CD4-positive, alpha-beta T cell treated with Interleukin-17A for 1 hour (primary cell): ENCODE measurements at regions not wholly inside any gene's neighbourhood (a gene's known extent, or its start where the extent isn't known, plus 50 kb on each side); places are given as distances from the start of the nearest gene placed in this dataset.

Experiments used
- DNase-seq: peaks from one replicate; pipeline ENCODE4 v3.0.0-alpha.2; 2020

- DNase-seq: no peak
Measured at GRCh38 chr1:189463166-189463565, 1014.5 kb downstream of the BRINP3 start.

GRCh38 chr1:189496768-189497167 is 980.9 kb downstream of the BRINP3 start:
- no peak for DNase-seq

- no peak for DNase-seq
Measured at GRCh38 chr1:189499736-189500135, 977.9 kb downstream of the BRINP3 start.

GRCh38 chr1:189500778-189501177 is 976.9 kb downstream of the BRINP3 start:
- DNase-seq: no peak

GRCh38 chr1:189510827-189511226 is 966.8 kb downstream of the BRINP3 start:
- no peak for DNase-seq

GRCh38 chr1:189513091-189513490 is 964.6 kb downstream of the BRINP3 start:
- no peak for DNase-seq

- DNase-seq: no peak
Measured at GRCh38 chr1:189522441-189522840, 955.2 kb downstream of the BRINP3 start.

GRCh38 chr1:189524501-189524900 is 953.2 kb downstream of the BRINP3 start:
- DNase-seq: no peak

GRCh38 chr1:189530162-189530561 is 947.5 kb downstream of the BRINP3 start:
- DNase-seq: no peak

GRCh38 chr1:189538271-189538670 is 939.4 kb downstream of the BRINP3 start:
- DNase-seq: no peak

GRCh38 chr1:189550498-189550897 is 927.2 kb downstream of the BRINP3 start:
- DNase-seq: no peak

GRCh38 chr1:189563784-189564183 is 913.9 kb downstream of the BRINP3 start:
- no peak for DNase-seq

- DNase-seq: no peak
Measured at GRCh38 chr1:189567890-189568289, 909.8 kb downstream of the BRINP3 start.

- DNase-seq: no peak
Measured at GRCh38 chr1:189596197-189596596, 881.5 kb downstream of the BRINP3 start.

- DNase-seq: no peak
Measured at GRCh38 chr1:189597083-189597482, 880.6 kb downstream of the BRINP3 start.

- no peak for DNase-seq
Measured at GRCh38 chr1:189605226-189605625, 872.4 kb downstream of the BRINP3 start.

GRCh38 chr1:189606047-189606446 is 871.6 kb downstream of the BRINP3 start:
- DNase-seq: no peak

GRCh38 chr1:189606795-189607476 is 870.7 kb downstream of the BRINP3 start:
- DNase-seq: no peak

- DNase-seq: no peak
Measured at GRCh38 chr1:189607477-189608096, 870.1 kb downstream of the BRINP3 start.

GRCh38 chr1:189609167-189609566 is 868.5 kb downstream of the BRINP3 start:
- DNase-seq: no peak

GRCh38 chr1:189616893-189617292 is 860.8 kb downstream of the BRINP3 start:
- DNase-seq: no peak

- DNase-seq: no peak
Measured at GRCh38 chr1:189619682-189620332, 857.9 kb downstream of the BRINP3 start.

GRCh38 chr1:189620471-189620870 is 857.2 kb downstream of the BRINP3 start:
- no peak for DNase-seq

- DNase-seq: no peak
Measured at GRCh38 chr1:189623336-189623735, 854.3 kb downstream of the BRINP3 start.
